NCI-H1105 treated with DMSO at 0.1 percent for 48 hours (cell line): ENCODE measurements at regions not wholly inside any gene's neighbourhood (a gene's known extent, or its start where the extent isn't known, plus 50 kb on each side); places are given as distances from the start of the nearest gene placed in this dataset.

ENCODE experiments used
- DNase-seq: peaks from one replicate; lab custom pipeline; 2025; lab: John Stamatoyannopoulos, UW

DNA sequence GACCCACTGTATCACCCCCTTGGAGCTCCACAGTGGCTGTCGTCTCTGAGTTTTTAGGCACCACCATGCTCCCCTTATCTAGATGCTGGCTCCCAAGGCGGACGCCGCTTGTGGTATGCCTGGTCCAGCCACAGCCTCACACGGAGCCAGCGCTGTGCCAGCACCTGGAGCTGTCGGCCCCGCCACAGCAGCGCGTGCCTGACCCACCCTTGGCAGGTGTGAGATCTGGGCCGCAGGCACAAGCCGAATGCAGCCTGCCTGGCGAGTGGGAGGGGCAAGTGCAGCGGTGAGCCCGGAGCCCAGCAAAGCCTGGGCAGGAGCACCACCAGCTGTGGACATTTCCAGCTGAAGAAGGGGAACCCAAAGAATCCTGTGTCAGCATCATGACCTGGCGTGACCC lies 91.9 kb upstream of the BACE2 start:
- no peak for DNase-seq

DNA sequence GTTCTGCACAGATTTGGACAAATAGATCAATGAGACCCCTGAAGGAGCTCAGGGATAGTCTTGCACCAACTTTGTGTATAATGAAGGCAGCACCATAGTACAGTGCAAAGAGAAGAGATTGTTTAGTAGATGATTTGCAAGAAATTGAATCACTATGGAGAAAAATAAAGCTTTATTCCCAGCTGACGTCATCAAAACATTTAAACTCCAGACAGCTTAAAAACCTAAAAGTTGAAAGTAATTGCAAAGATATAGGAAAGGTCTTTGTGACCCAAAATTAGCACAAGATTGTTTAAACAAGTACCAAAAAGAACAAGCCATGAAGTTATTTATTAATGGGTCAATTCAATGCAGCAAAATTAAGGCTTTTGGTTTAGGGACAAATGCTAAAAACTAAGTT lies 88.8 kb upstream of the BACE2 start:
- no peak for DNase-seq

DNA sequence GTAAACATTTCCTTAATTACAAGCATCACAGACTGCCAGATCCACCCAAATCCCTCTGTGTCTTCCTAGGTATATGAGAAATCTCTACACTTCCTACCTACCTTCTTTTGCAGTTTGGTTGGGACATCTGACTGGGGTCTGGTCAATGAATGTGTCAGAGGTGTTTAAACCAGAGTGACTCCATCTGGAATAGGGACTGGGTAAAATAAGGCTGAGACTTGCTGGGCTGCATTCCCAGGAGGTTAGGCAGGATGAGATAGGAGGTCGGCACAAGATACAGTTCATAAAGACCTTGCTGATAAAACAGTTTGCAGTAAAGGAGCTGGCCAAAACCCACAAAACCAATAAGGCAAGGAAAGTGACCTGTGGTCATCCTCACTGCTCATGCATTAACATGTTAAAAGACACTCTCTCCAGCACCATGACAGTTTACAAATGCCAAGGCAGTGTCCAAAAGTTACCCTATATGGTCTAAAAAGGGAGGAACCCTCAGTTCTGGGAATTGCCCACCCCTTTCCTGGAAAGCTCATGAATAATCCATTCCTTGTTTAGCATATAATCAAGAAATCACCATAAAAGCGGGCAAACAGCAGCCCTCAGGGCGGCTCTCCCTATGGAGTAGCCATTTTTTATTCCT lies 87.4 kb upstream of the BACE2 start:
- DNase-seq = no peak

DNA sequence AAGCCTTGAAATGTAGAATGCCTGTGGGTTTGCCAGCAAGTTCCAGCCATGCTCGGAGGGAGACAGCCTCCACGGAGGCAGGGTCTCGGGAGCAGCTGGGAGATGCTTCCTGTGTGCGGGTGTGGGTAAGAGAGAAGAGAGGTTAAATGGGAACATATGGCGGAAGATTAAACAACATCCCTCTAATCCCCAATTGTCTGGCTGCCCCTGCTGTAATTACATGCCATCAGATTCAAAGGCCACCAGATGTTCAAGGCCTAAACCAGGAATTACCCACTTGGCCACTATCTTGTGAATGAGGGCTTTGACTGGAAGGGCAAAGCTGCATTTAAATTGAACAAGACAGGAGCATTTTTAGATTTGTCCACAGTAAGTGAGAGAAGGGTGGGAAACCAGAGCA lies 81.4 kb upstream of the BACE2 start:
- no peak for DNase-seq

GRCh38 chr21:41090981-41091380 lies 77.0 kb upstream of the BACE2 start:
- no peak for DNase-seq

GRCh38 chr21:41091616-41092015 lies 76.3 kb upstream of the BACE2 start:
- DNase-seq = no peak

DNA sequence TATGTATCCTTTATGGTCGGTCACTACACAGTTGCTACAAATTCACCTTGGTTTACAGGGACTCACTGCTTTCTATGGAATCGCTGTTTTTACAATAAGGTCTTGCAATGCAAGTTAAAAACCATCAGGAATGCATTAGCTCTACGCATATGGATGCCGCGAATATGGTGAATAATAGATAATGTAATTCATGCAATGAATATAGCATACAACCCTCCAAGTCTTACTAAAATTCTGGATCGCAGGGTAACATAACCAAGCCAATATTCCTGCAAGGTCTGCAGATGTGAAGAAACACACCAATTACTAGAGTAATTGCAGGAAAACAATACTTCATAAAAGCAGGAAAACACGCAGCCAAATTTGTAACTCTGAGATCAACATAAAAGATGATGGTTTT lies 75.6 kb upstream of the BACE2 start:
- DNase-seq = no peak

- DNase-seq = no peak
Observed at GRCh38 chr21:41095983-41096382, 72.0 kb upstream of the BACE2 start.

DNA sequence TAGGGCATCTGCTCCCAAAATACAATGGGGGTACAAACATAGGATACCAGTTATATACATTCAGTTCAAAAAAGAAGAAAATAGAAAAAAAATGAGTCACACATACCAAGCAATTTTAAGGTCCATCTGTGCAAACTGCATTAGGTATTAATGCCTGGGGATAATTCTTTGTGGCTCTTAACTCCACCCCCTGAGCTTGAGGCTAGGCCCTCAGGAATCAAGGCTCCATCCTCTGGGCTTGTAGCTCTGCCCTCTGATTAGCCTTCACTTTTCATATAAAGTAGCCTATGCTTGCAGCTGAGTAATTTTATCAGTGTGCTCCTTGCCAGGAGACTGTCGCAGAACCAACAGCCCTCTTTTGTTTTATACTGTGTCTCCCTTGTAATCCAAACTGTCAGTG lies 69.9 kb upstream of the BACE2 start:
- DNase-seq = no peak

DNA sequence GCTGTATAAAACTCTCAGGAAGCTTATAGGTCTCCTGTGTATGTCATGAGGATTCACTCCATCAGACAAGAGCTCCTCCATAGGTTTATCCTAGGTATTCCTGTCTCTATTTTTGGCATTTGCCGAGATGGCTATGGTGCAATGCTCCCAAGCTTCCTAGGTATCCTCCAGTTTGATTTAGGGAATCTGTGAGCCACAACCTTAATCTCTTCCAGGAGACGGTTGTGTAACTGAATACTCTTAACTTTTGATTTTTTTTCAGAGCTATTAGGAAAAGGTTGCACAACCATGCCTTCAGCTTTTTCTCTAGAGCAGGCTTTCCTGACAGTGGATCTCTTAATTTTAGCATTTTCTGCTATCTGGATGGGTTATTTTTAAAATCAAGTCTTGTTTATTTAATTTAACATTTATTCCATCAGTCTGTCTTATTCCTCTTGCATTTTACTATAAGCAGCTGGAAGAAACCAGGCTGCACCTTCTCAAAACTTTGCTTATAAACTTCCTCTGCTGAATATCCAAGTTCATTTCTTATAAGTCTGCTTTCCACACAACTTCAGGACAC lies 69.4 kb upstream of the BACE2 start:
- no peak for DNase-seq

DNA sequence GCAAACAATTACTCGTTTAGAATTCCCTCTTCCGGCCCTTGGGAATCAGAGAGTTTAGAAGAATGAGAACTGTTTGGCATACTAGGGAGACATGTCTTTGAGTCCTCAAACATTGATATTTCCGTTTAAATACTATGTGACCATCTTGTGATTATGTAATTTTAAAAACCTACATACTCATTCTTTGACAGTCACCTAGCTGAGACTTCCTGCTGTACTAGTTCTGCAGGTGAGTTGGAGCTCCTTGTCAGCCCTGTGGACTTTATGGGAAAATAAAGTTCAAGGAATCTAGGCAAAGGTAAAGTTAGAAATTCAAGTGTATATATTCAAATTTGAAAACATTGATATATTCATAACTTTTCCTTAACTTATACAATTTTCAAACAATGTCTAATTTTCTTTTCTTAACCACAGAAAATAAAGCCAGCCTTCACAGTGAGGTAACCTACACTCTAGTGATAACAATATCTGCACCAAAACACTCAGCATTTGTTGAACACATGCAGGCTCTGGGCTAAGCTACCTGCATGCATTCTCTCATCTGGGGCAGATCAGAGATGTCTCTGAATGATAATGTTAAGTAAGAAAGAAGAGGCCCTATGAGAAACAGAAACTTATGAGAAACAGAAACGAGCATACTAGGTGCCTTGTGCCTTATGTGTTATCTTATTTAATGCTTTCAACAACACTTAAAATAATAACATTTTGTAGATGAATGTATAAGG lies 67.0 kb upstream of the BACE2 start:
- no peak for DNase-seq

DNA sequence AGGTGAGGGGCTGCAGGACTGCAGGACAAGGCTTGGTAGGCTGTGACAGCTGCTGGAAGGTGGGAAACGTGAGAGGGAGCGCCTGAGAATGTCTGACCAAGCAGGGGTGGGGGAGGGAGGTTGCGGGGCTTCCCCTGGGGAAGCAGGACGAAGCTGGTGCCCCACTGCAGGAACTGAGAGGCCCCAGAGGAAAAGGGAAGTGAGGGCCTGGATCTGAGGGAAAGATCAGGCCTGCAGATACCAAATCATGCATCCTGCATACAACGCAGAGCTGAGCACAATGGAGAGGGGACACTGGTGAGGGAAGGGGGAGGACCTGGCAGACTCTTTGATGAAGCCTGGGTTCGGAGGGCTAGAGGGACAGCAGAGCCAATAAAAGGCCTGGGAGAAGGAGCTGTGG lies 65.7 kb upstream of the BACE2 start:
- no peak for DNase-seq

DNA sequence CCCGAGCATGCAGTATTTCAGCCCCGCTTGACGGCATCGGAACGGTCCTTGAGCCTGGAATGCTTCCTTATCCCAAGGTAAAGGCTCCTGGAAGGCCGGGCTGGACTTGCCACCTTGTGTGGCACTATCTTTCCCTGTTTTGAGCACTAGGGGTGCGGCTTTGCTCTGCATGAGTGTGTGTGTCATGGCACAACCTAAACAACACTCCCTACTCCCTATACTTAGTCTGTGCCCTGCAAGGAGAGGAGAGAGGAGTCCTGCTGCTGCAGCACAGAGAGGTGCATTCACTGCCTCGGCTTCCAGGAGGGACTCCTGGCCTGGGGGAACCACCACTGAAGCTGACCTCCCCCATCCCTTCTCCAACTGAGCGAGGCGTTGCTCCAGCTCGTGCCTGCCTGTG lies 60.4 kb upstream of the BACE2 start:
- DNase-seq = no peak

DNA sequence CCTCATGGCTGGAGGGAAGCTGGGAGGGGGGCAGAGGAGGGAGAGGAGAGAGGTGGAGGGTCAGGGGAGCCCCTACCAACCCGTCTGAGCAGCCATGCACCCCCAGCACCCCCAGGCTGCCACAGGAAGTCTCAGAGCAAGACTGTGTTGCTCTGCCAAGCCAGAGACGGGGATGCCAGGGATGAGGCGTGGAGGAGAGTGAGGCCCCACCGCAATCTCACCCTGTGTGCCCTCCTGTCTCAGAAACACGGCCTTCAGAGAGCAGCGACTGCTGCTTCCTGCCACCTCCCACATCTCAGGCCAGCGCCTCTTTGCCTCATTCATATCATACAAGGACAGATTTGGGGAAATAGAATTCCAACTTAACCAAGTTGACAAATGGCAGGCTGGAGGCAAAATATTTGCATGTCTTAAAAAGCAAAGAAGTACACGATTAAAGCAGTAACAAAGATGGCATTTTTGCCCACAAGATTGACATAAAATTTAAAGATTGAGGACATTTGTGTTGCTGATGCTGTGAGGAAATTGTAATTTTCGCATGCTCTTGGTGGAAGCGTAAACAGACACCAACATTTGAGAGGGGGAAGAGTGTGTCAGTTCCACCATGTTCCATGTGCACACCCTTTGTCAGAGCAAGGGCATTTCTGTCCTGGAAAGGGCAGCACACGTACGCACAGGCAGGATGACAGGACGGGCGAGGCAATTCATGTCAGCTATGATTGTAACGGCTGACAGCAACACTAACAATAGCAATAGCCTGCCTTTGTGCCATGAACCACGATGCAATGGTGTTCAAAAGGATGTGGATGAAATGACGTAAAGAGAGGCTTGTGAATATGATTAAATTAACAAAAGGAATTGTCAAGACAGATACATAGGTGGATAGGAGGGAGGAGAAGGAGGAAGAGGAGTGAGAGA lies 59.0 kb upstream of the BACE2 start:
- DNase-seq = no peak

DNA sequence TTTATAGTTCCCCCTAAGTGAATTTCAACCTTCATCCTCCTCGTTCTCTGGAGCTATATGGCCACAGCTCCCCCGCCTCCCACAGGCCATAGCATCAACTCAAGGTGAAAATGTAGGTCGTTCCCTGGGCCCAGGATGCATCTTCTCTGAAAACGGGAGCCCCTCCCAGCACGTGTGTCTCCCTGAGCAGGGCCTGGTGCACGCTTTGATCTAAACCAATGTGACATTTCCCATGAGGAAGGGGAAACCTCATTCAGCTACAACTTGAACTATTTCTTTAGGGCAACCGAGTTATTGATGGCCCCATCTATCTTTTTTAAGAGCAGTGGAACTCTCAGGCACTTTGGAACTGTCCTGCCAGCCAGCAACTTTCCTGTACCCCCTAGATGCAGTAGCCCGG lies 57.8 kb upstream of the BACE2 start:
- DNase-seq = no peak

DNA sequence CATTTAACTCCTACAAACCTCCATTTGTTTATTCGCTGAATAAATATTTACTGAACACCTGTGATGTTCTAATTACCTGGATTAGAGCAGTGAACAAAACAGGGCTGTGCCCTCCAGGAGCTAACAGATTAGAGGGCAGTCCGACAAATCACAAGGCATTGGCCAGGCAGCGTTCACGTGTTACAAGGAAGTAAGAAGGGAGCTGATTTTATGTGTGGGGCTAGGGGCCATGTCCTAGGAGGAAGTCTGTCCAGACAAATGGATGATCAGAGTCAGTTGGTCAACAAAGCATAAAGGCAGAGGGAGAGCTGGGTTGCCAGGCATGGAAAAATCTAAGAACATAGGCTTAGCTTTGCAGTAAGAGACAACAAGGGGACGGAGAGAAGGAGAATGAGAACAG lies 57.3 kb upstream of the BACE2 start:
- DNase-seq = no peak

GRCh38 chr21:41111681-41112080 lies 56.3 kb upstream of the BACE2 start:
- DNase-seq = no peak

DNA sequence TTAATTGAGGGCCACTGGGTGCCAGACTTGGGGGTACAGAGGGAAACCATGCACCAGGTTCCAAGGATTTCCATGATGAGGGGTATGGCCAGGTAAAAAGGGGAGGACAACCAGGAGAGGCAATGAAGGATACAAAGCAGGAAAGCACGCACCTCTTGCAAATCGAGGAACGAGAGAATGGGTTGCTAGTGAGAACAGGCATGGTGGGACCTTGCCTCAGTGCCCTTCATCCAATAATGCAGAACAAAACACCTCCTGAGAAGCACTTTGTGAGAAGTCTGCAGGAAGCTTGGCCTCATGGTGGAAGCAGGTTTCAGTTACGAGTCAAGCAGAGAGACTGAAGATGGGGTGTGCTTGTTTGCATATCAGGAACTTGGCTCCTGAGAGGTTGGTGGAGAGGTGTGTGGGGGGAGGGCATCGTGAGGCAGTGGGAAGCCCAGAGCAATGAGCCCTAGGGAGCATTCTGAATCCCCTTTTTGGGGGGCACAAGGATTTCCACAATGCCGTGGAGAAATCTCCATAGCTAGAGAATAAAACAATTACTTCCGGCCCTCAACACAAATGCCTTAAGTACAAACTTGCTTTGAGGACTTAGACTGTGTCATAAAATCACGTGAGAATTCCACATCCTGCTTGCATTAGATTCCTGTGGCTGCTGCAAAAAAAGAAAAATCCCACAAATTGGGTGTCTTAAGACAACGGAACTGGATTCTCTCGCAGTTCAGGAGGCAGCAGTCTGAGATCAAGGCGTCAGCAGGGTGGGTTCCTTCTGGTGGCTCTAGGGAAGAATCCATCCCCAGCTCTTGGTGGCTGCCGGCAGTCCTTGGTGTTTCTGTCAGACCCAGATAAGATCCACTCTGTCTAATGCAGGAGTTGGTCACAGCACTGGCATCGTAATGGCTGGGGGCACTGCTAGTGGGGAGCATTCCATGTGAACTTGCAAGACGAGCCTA lies 54.9 kb upstream of the BACE2 start:
- no peak for DNase-seq

GRCh38 chr21:41115851-41116250 lies 52.1 kb upstream of the BACE2 start:
- DNase-seq = no peak
